GM21526 (cell line): ENCODE measurements at regions not wholly inside any gene's neighbourhood (a gene's known extent, or its start where the extent isn't known, plus 50 kb on each side); places are given as distances from the start of the nearest gene placed in this dataset.

ENCODE experiments used
- ATAC-seq: cut with Tn5 transposase; IDR thresholded peaks from one replicate; pipeline ENCODE4 v1.9.1; 2021; ENCODE audit warnings: moderate library complexity; ENCODE audit not compliant: unreplicated experiment, low FRiP score

GRCh38 chr5:61771808-61772207 lies 439.8 kb downstream of the ZSWIM6 start:
- no peak for ATAC-seq

GRCh38 chr5:61775901-61776300 lies 443.8 kb downstream of the ZSWIM6 start:
- no peak for ATAC-seq

DNA sequence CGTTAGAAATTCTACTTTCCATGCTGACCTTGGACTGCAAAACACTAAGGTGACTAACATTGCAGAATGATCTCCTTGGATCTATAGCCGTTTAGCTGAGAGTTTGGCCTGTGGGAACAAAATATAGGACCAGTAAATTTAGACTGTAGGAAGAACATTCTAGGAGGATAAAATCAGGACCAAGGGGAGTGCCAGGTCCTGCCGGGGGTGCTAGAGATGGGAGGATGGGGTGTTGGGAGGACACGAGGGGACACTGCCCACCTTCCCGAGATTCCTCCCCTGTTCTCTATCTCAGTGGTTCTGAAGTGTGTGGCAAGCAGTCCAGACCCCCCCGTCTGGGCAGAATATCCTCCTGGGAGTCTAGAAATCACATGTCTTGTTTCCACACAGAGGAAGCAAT lies 445.2 kb downstream of the ZSWIM6 start:
- ATAC-seq, result no peak

GRCh38 chr5:61779743-61780142 lies 447.7 kb downstream of the ZSWIM6 start:
- no peak for ATAC-seq

DNA sequence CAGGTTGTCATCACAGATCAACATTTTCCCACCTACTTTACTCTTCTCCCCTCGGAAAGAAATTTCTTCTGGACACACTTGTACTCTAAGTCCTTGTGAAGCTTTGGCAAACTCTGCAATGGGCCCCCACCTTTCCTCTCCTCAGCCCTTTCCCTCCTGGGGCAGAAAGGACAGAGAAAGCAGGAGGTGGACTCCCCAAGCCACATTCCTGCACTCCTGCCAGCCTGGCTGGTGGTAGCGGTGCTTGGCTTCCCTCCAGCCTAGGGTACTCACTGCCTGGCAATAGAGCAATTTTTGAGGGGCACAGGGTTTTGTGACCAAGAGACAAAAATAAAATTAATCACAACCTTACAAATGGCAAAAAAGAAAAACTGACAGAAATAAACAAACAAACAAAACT lies 451.4 kb downstream of the ZSWIM6 start:
- no peak for ATAC-seq

- no peak for ATAC-seq
Observed at GRCh38 chr5:61784341-61784740, 452.3 kb downstream of the ZSWIM6 start.

- ATAC-seq, result no peak
Observed at GRCh38 chr5:61788548-61788947, 456.5 kb downstream of the ZSWIM6 start.

DNA sequence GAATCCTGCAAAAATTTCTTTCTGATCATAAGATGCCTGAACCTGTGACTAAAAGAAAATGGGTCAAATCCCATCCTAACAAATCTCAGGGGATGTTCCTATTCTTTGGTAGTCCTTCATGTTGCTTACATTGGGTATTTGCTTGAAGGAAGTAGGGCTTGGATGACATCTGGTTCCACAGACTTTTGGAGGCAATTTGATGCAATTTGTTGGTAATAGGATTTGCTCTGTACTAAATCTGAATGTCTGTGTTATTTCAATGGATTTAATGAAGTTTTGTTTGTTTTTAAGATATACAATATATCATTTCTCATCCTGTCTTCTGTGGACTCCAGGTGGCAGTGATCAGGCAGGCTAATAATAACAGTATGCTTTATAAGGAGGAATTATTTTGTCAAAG lies 457.9 kb downstream of the ZSWIM6 start:
- no peak for ATAC-seq

DNA sequence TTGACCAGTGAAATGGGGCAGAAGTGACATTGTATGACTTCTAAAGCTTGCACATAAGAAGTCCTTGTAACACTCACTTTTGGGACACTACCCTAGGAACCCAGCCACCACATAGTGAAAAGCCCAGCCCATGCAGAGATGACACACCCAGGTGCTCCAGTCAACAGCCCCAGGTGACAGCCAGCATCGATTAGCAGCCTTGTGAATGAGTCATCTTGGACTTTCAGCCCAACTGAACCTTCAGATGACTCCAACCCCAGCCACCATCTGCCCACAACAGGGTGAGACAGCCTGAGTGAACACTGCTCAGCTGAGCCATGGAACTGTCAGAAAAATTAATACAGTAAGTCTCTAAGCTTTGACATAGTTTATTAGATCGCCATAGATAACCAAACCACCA lies 458.6 kb downstream of the ZSWIM6 start:
- peak; percentile 94 for ATAC-seq

- ATAC-seq, result no peak
Observed at GRCh38 chr5:61796773-61797172, 464.7 kb downstream of the ZSWIM6 start.

DNA sequence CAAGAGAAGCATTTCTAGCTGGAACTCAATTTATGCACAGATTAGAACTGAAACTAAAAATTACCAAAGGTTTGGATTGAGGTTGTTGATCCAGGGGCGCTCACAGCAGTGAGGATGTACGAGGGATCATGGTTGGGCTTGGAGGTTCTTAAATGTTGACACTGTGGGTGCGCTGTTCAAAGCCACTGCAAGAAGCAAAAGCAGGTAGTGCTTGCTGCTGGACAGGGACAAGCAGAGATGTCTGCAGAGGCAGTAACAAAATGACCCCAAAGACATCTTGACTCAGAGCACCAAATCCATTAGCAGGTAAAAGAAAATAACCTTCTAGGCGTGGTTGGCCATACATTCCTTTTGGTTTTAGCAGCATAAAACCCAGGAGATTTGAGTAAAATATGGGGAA lies 468.4 kb downstream of the ZSWIM6 start:
- ATAC-seq, result no peak

DNA sequence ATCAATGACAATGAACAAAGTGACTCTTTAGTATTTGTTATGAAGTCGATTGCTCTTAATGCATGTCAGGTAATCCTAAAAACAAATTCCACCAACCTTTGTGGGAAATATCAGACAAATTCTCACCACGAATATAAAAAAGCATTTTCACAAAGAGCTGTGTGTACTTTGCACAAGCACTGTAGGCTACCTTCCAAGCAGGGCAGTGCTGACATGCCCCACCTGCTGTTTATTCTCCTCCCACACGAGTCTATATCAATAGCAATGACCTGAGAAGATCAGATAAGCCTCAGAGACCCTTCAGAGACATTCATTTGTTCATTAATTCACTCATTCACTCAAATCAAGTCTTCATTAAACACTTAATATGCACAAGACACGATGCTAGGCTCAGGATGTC lies 469.1 kb downstream of the ZSWIM6 start:
- no peak for ATAC-seq

DNA sequence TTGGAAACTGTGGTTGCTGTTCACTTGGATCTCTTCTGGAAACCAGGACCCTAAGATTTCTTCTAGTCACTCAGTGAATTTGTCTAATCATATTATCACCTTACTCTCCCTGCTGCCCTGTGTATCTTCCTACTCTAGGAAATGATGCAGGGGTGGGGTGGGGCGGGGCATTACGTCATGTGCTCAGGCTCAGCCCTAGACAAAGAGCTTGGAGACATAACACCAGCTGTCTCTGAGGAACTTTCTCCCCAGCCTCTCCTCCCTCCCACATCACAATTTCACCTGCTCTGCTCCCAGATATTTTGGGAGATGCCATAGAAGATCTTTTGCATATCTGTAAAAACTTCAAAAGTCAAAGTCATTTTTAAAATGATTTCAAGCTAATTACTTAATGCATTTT lies 470.4 kb downstream of the ZSWIM6 start:
- ATAC-seq, result no peak

DNA sequence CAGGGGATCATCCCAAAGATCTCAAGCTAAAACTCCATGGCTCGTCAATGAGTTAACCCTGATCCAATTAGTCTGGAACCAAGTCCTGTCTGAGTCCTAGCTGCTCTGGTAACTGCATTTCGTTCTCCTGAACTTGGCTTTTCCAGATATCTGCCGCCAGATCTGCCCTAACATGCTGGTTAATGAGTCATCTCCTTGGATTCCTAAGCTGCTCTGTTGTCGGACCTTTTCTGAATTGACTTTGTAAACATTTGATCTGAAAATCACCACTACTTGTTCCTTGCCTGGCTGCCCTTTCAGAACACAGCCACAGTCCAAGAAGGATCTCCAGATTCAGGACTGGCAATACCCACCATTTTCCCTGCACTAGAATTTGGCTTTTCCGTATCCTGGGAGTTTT lies 473.0 kb downstream of the ZSWIM6 start:
- ATAC-seq, result no peak

DNA sequence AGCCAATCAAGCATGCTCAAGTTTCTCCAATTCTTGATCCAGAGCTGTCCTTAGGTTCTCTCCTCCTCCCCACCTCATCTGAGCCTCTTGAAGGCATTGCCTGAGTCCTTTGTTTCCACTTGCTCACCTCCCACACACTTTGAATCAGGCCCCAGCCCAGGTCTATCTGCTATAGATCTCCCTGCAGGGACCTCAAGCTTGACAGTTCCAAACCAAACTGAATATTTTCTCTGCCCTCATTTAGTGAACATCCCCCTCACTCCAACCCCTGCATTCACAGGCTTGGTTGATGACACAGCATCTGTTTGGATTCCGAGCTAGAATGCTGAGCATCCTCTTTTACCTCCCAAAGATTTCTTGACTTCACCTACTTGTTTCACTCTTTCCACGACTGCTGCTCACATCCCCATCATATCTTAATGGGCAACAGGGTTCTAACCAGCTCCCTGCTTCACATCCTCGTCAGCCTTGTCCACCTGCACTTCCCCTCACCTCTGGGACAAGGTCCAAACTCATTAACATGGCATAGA lies 474.5 kb downstream of the ZSWIM6 start:
- no peak for ATAC-seq

DNA sequence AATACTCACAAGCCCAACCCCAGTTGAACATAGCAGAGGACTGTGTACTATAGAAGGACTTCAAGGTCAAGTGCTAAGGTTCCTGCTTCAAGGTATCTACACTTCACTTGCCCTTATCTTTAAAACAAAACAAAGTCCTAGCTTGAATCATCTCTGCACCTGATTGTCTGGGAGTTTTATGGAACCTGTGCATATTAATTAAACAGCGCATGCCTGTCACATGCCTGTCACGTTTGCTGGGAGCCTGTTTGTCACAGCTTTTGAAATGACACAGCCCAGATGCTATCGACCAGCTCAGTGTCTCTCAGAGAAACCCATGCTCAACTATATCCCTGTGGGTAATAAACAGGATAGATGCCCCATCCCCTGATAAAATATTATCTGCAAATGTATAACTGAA lies 476.0 kb downstream of the ZSWIM6 start:
- no peak for ATAC-seq

DNA sequence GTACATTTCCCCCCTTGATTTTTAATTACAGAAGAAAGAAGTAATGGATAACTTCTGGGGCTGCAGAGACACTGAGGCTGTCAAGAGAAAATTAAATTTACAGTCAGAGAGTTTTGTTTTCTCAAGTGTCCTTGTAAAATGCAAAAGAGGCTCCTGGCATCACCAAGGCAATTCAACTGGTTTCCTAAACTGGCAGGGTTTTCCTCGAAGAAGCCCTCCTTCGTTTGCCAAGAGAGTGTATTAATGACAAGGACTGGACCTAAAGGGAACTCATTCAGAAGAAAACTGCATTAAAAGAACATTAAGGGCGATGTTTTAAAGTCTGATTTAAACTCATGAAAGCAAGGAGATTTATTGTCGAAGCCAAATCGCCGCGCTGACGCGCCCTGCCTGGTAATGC lies 476.9 kb downstream of the ZSWIM6 start:
- no peak for ATAC-seq

- ATAC-seq, result no peak
Observed at GRCh38 chr5:61809651-61810050, 477.6 kb downstream of the ZSWIM6 start.

DNA sequence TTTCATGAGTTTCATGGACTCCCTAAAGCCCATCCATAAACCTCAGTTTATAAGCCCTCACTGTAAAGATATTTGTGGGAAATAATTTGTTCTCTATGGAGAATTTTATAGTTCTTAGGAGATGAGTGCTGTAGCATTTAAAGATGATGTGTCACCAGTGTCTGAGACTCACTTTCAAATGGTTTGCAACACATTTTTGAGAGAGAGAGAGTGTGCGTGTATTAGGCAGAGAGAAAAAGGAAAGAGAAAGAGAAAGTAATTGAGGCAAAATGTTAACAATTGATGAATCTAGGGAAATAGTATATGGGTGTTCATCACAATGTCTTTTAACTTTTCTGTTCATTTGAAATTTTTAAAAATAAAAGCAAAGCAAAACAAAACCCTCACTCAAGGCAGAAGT lies 479.0 kb downstream of the ZSWIM6 start:
- ATAC-seq, result no peak

DNA sequence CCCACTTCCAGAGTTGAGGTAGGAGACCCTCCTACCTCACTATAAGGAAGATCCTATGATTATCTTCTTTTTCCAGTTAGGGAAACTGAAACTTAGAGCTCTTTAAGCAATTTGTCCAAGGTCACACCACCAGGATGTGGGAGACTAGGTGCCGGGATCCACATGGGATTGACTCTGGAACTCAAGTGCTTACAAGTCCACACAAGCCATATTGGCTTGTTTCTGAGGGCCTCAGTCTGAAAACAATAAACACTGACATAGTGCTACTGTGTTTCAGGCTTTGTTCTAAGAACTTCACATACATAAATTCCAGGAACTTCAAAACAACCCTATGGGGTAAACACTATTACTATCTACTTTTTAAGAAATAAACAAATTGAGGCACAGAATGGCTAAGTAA lies 481.3 kb downstream of the ZSWIM6 start:
- ATAC-seq, result no peak

DNA sequence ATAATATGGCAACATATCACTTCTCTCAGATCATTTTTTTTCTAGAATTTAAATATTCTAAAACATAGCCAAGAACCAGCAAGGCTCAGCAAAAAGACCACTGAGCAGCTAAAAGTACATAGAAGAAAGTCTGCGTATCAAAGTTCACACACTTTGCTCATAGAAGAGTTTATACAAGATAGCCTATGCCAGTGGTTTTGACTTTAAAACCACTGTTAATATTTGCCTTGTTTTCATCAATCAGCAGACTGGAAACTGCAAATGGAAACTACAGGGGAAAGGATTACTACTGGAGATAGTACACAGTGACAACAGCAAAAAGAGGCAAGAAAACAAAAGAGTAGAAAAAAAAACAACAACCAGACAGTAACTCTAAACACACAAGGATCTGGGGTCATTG lies 483.3 kb downstream of the ZSWIM6 start:
- ATAC-seq, result no peak

DNA sequence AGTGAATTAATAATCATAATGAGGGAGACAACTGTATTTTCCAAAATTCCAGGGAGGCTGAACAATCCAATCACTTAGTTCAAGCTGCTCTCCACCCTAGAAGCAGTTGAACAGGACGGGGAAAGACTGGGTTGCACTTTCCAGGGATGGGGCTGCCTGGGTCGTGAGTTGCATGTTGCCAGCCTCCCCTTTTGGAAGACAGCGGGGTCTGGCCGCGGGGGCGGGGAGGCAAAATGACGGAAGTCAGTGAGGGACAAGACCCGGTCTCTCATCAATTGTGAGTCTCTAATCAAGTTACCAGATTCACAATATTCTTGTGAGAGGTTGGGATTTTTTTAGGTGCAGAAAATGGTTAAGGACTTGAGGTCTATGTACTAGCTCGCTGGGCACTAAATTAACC lies 484.1 kb downstream of the ZSWIM6 start:
- ATAC-seq, result no peak
